NCI-H526 treated with DMSO at 0.1 percent for 48 hours (cell line): ENCODE measurements at regions not wholly inside any gene's neighbourhood (a gene's known extent, or its start where the extent isn't known, plus 50 kb on each side); places are given as distances from the start of the nearest gene placed in this dataset.

Experiments
- DNase-seq: peaks from one replicate; lab custom pipeline; 2025; lab: John Stamatoyannopoulos, UW

GRCh38 chr12:116381744-116382685 lies 104.5 kb upstream of the MED13L start:
- DNase-seq: no peak

- no peak for DNase-seq
Measured at GRCh38 chr12:116382686-116383530, 105.4 kb upstream of the MED13L start.

DNA sequence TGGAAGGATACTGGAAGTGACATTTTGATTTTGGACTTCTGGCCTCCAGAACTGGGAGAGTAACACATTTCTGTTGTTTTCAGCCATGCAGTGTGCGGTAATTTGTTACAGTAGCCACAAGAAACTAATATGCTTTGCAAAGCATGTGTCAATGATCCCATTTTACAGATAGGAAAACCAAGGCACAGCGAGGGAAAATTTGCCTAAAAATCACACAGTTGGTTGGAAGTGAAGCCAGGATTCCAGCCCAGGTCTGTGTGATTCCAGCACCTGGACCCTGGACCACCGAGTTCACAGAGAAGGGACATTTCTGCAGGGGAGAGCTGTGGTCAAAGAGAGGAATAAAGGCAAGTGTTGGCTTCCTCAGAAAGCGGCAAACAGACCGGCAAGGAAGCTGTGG lies 106.7 kb upstream of the MED13L start:
- DNase-seq: no peak

DNA sequence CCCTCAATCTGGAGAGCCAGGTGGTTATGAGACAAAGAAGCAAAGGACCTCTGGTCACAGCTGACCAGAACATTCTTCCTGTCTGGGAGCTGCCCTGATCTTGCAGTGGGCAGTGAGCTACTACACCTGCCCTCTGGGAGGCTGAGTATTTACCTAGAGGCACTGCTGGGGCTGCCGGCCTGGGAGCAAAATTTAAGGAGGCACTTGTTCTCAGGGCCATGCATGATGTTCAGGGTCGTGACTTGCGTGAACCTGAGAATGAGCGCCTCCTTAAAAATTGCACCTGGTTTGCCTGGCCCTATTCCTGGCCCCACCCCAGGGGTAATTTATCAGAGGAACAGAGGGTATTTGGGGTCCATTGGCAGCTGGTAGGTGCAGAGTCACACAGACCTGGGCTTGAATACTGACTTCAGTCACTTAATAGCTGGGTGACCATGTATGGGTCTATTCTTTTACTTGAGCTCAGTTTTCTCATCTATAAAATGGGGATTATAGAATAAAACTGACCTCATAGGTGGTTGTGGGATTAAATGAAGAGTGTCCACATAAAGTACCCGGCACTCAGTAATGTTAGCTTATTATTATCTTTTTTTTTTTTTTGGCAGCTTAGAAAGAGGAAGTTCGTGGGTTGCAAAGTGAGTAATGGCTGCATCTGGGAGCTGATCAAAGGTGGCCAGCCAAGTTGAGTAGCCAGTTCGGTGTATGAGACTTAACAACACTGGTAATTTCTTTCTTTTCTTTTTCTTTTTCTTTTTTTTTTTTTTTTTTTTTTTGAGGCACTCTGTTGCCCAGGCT lies 107.4 kb upstream of the MED13L start:
- peak; percentile 7 for DNase-seq

DNA sequence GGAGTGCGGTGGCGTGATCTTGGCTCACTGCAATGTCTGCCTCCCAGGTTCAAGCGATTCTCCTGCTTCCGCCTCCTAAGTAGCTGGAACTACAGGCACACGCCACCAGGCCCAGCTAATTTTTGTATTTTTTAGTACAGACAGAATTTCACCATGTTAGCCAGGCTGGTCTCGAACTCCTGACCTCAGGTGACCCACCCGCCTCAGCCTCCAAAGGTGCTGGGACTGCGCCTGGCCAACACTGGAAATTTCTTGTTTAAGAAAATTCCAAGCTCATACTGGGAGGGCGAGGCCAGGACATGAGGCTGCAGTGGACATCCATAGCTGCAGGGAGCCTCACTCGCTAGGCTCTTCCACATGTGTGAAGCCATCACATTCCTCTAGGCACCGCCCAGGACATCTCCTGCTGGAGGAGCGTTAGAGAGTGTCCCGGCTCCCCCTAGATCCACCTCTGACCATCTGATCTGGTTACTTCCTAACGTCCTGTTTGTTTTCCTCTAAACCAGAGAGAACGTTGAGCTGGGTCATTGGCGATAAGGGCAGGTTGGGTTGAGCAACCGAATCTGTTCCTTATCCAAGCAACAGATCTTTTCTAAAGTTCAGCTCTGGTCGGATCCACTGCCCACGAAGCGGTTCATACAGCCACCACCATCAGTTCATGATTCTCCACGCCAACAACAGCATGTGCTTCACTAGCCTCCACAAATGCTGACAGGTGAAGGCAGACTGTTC lies 108.2 kb upstream of the MED13L start:
- DNase-seq: no peak

DNA sequence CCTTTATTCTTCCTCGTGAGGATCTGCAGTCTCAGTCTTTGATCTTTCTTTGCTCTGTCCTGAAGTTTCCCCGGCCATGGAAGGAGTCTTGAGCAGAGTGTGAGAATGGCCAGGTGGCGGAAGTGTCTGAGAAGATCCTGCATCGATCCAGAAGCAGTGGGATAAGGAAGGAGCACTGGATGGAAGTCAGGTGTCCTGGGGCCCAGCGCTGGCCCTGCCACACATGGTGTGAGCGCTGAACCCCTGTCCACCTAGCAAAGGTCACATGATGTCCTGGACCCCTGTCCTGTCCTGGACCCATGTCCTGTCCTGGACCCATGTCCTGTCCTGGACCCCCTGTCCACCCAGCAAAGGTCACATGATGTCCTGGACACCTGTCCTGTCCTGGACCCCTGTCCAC lies 111.8 kb upstream of the MED13L start:
- no peak for DNase-seq

GRCh38 chr12:116389990-116390389 lies 112.5 kb upstream of the MED13L start:
- no peak for DNase-seq

- no peak for DNase-seq
Measured at GRCh38 chr12:116390401-116391335, 113.2 kb upstream of the MED13L start.

GRCh38 chr12:116391501-116391900 lies 114.0 kb upstream of the MED13L start:
- no peak for DNase-seq

- no peak for DNase-seq
Measured at GRCh38 chr12:116392061-116392460, 114.6 kb upstream of the MED13L start.

GRCh38 chr12:116393255-116393654 lies 115.8 kb upstream of the MED13L start:
- no peak for DNase-seq

GRCh38 chr12:116393859-116394650 lies 116.6 kb upstream of the MED13L start:
- DNase-seq: no peak

GRCh38 chr12:116395396-116395795 lies 117.9 kb upstream of the MED13L start:
- no peak for DNase-seq

DNA sequence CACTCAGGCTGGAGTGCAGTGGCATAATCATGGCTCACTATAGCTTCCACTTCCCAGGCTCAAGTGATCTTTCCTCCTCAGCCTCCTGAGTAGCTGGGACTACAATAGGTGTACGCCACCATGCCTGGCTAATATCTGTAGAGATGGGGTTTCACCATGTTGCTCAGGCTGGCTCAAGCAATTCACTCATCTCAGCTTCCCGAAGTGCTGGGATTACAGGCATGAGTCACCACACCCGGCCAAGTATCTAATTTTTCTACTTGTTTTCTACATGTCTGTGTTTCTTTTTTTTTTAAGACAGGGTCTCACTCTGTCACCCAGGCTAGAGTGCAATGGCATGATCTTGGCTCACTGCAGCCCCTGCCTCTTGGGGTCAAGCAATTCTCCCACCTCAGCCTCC lies 119.7 kb upstream of the MED13L start:
- DNase-seq: no peak

GRCh38 chr12:116398193-116398592 lies 120.7 kb upstream of the MED13L start:
- DNase-seq: no peak

- DNase-seq: no peak
Measured at GRCh38 chr12:116399055-116399454, 121.6 kb upstream of the MED13L start.

DNA sequence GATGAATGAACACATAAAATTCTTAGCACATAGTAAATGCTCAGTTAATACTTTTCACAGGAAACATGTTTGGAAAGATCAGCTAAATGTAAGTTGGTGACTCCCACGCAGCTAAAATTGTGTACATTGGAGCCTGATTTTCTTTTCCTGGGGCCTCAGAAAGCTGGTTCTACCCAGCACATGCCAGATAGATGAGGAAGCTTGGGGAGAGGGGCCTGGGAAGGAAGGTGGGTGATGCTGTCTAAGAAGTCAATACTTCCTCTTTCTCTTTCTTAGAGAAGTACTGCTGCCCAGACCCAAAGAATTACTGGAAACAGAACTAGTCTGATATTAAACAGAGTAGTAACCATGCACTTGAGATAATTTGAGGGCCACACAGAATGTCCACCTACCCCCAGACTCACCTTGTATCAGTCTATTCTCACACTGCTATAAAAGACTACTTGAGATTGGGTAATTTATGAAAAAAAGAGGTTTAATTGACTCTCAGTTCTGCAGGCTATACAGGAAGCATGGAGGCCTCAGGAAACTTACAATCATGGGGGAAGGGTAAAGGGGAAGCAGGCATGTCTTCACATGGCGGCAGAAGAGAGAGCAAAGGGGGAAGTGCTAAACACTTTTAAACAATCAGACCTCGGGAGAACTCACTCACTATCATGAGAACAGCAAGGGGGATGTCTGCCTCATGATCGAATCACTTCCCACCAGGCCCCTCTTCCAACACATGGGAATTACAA lies 123.3 kb upstream of the MED13L start:
- DNase-seq: no peak

DNA sequence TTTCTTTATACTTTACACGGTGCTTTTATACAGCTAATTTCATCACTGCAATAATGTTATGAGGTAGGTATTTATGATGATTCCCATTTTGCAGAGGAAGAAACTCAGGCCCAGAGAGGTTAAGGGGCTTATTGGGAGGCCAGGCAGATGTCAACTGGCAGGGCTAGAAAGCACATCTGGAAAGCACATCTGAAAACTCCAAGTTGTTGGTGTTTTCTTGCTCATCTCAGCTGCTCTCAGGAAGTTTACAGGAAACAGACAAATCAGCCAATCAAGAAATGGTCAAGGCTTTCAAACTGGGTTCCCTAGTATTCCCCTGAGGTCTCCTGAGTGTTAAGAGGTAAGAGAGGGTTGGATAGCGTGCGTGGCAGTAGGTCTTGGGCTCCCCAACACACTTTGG lies 124.1 kb upstream of the MED13L start:
- DNase-seq: no peak
